ENCODE measurements at regions not wholly inside any gene's neighbourhood (a gene's known extent, or its start where the extent isn't known, plus 50 kb on each side); places are given as distances from the start of the nearest gene placed in this dataset.

- no peak for TF ChIP-seq ATF4 (CRISPR knock-in tag; IDR thresholded peaks at IDR 0.05)
- no peak for TF ChIP-seq YBX1 (IDR thresholded peaks at IDR 0.05)
- TF ChIP-seq MAFG (tag; conservative IDR thresholded peaks at IDR 0.05): no peak
- no peak for TF ChIP-seq CEBPG (CRISPR knock-in tag; IDR thresholded peaks at IDR 0.05)
- no peak for TF ChIP-seq CEBPG (tag; conservative IDR thresholded peaks at IDR 0.05 in 1 of 2, IDR thresholded peaks at IDR 0.05 in 1 of 2)
- TF ChIP-seq PTBP1 (IDR thresholded peaks at IDR 0.05; ENCODE audit: low read depth, low read length): no peak
- TF ChIP-seq DLX4 (CRISPR knock-in tag; IDR thresholded peaks at IDR 0.05): no peak
- no peak for TF ChIP-seq IRF9 (tag; IDR thresholded peaks at IDR 0.05)
- no peak for TF ChIP-seq ZNF217 (CRISPR knock-in tag; IDR thresholded peaks at IDR 0.05)
- TF ChIP-seq PHB (CRISPR knock-in tag; IDR thresholded peaks at IDR 0.05): no peak
- no peak for TF ChIP-seq JUND (IDR thresholded peaks at IDR 0.05; ENCODE audit: borderline replicate concordance, low read depth, low read length)
- no peak for TF ChIP-seq JUND (tag; IDR thresholded peaks at IDR 0.05; ENCODE audit: borderline replicate concordance, low read depth, low read length)
- no peak for TF ChIP-seq NELFE (IDR thresholded peaks at IDR 0.05; ENCODE audit: insufficient read depth, insufficient read length)
- TF ChIP-seq ZNF696 (CRISPR knock-in tag; conservative IDR thresholded peaks at IDR 0.05): no peak
Observed at GRCh38 chrX:15114743-15115566, 154.9 kb downstream of the ASB9 start (continued).

Data from K562 (cell line).